OCI-LY3 (cell line): ENCODE measurements at regions not wholly inside any gene's neighbourhood (a gene's known extent, or its start where the extent isn't known, plus 50 kb on each side); places are given as distances from the start of the nearest gene placed in this dataset.

Source experiments
- H2AFZ ChIP-seq: fragments of 200-600, 300-600 bp; shearing (Covaris generic); 2 replicates; pipeline ENCODE4 v1.6.0; 2014; ENCODE audit warnings: antibody characterized with exemption, low read depth, low read length
- H3K27ac ChIP-seq: fragments of 200-600, 300-600 bp; sonication (generic); 2 replicates; pipeline ENCODE4 v1.5.1; 2014; ENCODE audit warnings: mild to moderate bottlenecking, low read length, moderate library complexity, mixed read lengths
- H3K27me3 ChIP-seq: fragments of 200-600, 300-600 bp; sonication (generic); 2 replicates; pipeline ENCODE4 v1.6.1; 2014; ENCODE audit warnings: low read depth, low read length, mixed read lengths
- H3K36me3 ChIP-seq: fragments of 200-600, 300-600 bp; sonication (generic); replicated peaks from 2 replicates; pipeline ENCODE3; 2014; ENCODE audit warnings: low read depth, low read length, mixed read lengths
- H3K4me1 ChIP-seq: fragments of 300-600, 200-600 bp; sonication (generic); 2 replicates; pipeline ENCODE4 v1.6.1; 2014; ENCODE audit warnings: low read length, mixed read lengths
- H3K4me2 ChIP-seq: fragments of 200-600, 300-600 bp; sonication (generic); 2 replicates; pipeline ENCODE4 v1.6.1; 2014; ENCODE audit warnings: low read length, mixed read lengths
- H3K4me3 ChIP-seq: fragments of 300-600, 200-600 bp; sonication (generic); 2 replicates; pipeline ENCODE4 v1.5.1; 2014; ENCODE audit warnings: antibody characterized with exemption, mild to moderate bottlenecking, low read length, moderate library complexity
- H3K79me2 ChIP-seq: fragments of 300-600, 200-600 bp; shearing (Covaris generic); 2 replicates; pipeline ENCODE4 v1.6.1; 2014; ENCODE audit warnings: mild to moderate bottlenecking, low read length, mixed read lengths
- H3K9ac ChIP-seq: fragments of 300-600, 200-600 bp; shearing (Covaris generic); 2 replicates; pipeline ENCODE4 v1.6.0; 2014; ENCODE audit warnings: mild to moderate bottlenecking, low read length, moderate library complexity
- H3K9me3 ChIP-seq: fragments of 200-600, 300-600 bp; shearing (Covaris generic); 2 replicates; pipeline ENCODE4 v1.6.1; 2014; ENCODE audit warnings: low read length, mixed read lengths; ENCODE audit not compliant: insufficient read depth
- H4K20me1 ChIP-seq: fragments of 200-600, 300-600 bp; sonication (generic); 2 replicates; pipeline ENCODE4 v1.6.1; 2016; ENCODE audit warnings: low read length, mixed read lengths; ENCODE audit not compliant: insufficient read depth
- EZH2phosphoT487 ChIP-seq: fragments of 200-600 bp; shearing (Covaris generic); IDR thresholded peaks from 2 replicates; pipeline ENCODE4 v1.6.1; 2018; ENCODE audit warnings: antibody characterized with exemption, mixed run types, low read depth
- TF ChIP-seq, protein P1 (sequence below): fragments of 200-600, 300-600 bp; sonication (generic); IDR thresholded peaks from 2 replicates; pipeline ENCODE4 v1.5.1; 2014; ENCODE audit warnings: antibody characterized with exemption, low read length, low read depth

DNA sequence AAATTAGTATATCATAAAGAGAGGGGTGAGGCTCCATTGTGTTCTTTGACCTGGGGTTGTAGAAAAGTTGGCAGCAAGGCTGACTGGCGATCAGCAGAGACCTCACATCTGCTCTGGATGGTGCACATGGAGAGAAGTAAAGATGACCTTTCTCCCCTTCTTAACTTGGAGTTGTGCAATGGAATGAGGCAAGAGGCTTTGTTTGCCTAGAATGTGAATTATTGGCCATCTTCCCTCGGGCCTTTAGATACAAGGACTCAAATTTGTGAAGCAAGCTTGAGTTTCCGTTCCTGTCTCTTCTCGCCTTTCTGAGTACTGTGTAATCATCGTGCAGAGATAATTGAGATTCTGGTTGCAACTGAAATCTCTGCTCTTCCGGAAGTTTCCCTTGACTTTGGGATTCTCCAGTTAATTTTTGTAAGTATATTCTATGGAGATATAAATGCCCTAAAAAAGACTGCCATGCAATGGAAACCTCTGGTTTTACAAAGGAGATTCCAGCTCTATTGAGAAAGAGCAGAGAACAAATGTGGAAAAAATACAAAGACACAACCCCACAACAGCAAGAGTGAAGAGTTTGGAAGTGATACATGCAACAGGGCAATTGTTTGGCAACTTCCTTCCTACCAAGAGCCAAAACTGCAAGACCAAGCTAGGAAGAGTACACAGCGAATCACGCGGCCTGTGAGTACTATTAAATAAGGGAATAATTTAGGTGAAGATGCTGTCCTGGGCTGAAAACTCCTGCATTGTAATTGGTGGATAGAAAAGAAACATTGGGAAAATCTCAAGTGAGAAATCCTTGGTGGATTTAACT is 542.3 kb upstream of the NRP1 start:
- TF ChIP-seq EZH2phosphoT487: no peak
- TF ChIP-seq, protein P1, sequence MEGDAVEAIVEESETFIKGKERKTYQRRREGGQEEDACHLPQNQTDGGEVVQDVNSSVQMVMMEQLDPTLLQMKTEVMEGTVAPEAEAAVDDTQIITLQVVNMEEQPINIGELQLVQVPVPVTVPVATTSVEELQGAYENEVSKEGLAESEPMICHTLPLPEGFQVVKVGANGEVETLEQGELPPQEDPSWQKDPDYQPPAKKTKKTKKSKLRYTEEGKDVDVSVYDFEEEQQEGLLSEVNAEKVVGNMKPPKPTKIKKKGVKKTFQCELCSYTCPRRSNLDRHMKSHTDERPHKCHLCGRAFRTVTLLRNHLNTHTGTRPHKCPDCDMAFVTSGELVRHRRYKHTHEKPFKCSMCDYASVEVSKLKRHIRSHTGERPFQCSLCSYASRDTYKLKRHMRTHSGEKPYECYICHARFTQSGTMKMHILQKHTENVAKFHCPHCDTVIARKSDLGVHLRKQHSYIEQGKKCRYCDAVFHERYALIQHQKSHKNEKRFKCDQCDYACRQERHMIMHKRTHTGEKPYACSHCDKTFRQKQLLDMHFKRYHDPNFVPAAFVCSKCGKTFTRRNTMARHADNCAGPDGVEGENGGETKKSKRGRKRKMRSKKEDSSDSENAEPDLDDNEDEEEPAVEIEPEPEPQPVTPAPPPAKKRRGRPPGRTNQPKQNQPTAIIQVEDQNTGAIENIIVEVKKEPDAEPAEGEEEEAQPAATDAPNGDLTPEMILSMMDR: no peak
- H3K9ac ChIP-seq: no peak overlapping the region
- H3K36me3 ChIP-seq: no peaks in the 10 kb centered on the region
- no peak overlapping the region for H2AFZ ChIP-seq
- no peak overlapping the region for H3K4me3 ChIP-seq
- H3K9me3 ChIP-seq: no peaks in the 10 kb centered on the region
- H3K27me3 ChIP-seq: no peaks in the 10 kb centered on the region
- no peak overlapping the region for H3K4me2 ChIP-seq
- no peaks in the 10 kb centered on the region for H3K4me1 ChIP-seq
- H3K27ac ChIP-seq: no peak overlapping the region
- H3K79me2 ChIP-seq: no peaks in the 10 kb centered on the region
- no peaks in the 10 kb centered on the region for H4K20me1 ChIP-seq

DNA sequence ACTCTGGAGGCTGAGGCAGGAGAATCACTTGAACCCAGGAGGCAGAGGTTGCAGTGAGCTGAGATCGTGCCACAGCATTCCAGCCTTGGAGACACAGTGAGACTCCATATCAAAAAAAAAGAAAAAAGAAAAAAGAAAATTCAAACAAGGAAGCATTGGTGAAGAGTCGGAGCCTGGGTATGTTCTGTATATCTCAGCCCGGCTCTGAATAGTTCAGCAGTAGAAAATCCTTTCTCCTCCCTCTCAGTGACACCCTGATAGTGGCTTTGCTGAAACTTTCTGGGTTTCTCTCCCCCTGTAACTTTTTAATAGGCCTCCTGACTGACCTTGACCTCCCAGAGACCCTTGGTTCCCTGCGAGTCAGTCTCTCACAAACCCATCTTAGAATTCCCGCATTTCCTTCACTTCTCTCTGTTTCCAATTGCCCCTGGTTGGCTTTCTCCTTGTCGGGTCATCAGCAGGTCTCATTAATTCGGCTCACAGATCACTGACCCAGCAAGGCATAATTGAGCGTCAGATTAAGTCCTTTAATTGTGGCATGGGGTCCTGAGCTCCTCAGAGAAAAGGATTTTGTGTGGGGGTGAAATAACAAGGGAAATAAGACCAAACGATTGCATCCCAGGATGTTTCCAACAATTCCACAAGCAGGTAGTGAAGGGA is 541.6 kb upstream of the NRP1 start:
- Histone ChIP-seq H3K4me3 (no peak overlapping the region), H3K4me2 (no peak overlapping the region), H3K36me3 (no peaks in the 10 kb centered on the region), H4K20me1 (no peaks in the 10 kb centered on the region), H3K4me1 (no peaks in the 10 kb centered on the region), H3K27me3 (no peaks in the 10 kb centered on the region), H2AFZ (no peak overlapping the region), H3K79me2 (no peaks in the 10 kb centered on the region), H3K9me3 (no peaks in the 10 kb centered on the region), H3K9ac (no peak overlapping the region), H3K27ac (no peak overlapping the region)
- TF ChIP-seq EZH2phosphoT487: no peak
- TF ChIP-seq, protein P1: no peak

DNA sequence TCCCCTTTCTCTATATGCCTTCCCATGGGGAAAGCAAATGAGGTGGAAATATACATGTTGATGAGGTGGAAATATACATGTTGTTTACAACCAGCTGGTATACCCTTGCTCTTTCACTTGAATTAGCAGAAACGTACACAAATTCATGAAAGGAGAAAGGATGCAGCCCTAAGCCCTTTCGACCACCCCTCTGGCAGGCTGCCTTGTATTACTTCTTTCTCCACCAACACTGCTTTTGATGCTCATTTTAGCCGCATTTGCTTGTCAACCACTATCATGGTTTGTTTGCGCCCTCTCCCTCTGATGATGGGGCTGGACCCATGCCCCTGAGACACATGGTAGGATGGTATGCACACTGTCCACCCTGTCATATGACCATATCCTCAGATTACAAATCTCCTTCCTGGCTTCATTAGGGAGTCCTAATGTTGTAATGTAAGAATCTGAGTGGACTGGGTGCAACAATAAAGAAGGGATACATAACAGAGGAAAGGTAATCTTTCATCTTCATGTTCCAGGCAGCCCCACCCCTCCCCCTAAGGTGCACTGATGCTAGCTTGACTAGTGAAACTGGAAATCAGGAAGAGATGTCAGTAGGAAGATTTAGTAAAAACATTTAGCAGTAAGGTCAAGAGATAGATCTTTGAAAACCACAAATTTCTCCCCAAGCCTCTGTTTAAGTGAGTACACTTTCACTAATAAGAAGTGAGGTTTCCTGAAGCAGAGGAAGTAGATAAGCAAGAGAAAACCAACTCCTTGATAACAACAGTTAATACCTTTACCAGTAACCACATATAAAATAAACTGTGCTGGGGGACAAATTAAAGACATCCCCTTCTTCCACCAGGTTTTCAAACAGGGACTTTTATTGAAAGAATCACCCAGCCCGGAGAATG is 536.8 kb upstream of the NRP1 start:
- TF ChIP-seq, protein P1: no peak
- no peak for TF ChIP-seq EZH2phosphoT487
- Histone ChIP-seq H3K79me2 (no peaks in the 10 kb centered on the region), H3K4me2 (no peak overlapping the region)

DNA sequence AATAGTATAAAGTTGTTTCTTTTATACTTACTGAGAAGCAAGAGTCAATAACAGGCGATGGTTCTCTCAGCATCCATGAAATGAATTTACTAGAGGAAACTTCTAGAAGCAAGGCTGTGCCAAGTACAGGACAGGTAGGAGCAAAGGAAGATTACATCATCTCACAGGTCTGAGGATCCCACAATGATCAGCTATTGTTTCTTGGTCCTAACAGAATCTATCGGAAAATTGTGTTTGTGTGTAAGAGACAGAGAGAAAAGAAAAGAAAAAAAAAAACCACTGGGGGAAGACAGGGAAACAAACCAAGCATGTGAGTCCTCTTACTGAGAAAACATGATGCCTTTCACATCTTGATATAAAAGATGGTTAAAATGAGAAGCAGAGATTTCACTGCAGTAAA is 535.0 kb upstream of the NRP1 start:
- Histone ChIP-seq H3K9ac (no peak overlapping the region), H3K4me3 (no peak overlapping the region), H3K36me3 (no peaks in the 10 kb centered on the region), H3K9me3 (no peaks in the 10 kb centered on the region), H3K27me3 (no peaks in the 10 kb centered on the region), H3K79me2 (no peaks in the 10 kb centered on the region), H3K27ac (no peak overlapping the region), H2AFZ (no peak overlapping the region), H3K4me1 (no peaks in the 10 kb centered on the region), H4K20me1 (no peaks in the 10 kb centered on the region), H3K4me2 (no peak overlapping the region)
- TF ChIP-seq, protein P1: no peak
- TF ChIP-seq EZH2phosphoT487: no peak

More for the DNA sequence above, 536.8 kb upstream of the NRP1 start:
- no peak overlapping the region for H3K27ac ChIP-seq
- H3K9me3 ChIP-seq: no peaks in the 10 kb centered on the region
- no peak overlapping the region for H3K9ac ChIP-seq
- H3K4me1 ChIP-seq: no peaks in the 10 kb centered on the region
- no peak overlapping the region for H2AFZ ChIP-seq
- H3K36me3 ChIP-seq: no peaks in the 10 kb centered on the region
- H3K27me3 ChIP-seq: no peaks in the 10 kb centered on the region
- no peaks in the 10 kb centered on the region for H4K20me1 ChIP-seq
- H3K4me3 ChIP-seq: no peak overlapping the region
